Right lobe of liver (tissue), 4 donors: ENCODE measurements at regions not wholly inside any gene's neighbourhood (a gene's known extent, or its start where the extent isn't known, plus 50 kb on each side); places are given as distances from the start of the nearest gene placed in this dataset.

Experiments used
- CTCF ChIP-seq, 4 donors: fragments of 200-600 bp in 3 of 4; fragments of 450-650 bp in 1 of 4; IDR thresholded peaks; one replicate each; pipeline versions ENCODE4 v1.5.1 to v1.8.0; 2016 to 2022; ENCODE audit warnings: antibody characterized with exemption in 4 of 4, mild to moderate bottlenecking in 2 of 4
- POLR2A ChIP-seq: fragments of 450-650 bp; IDR thresholded peaks from one replicate; pipeline ENCODE4 v1.6.1; 2017; ENCODE audit warnings: antibody characterized with exemption, mild to moderate bottlenecking
- donor health status: DM: no; HTN: no; CAD: no.
- donor health status: DM: no; HTN: no; CAD: no.
- donor health status: DM: no; HTN: yes; CAD: no.

GRCh38 chr3:99071096-99071495 lies 169.6 kb upstream of the DCBLD2 start:
- TF ChIP-seq POLR2A (no peak), CTCF (IDR thresholded peaks at IDR 0.05) (no peak)
